ENCODE measurements at regions not wholly inside any gene's neighbourhood (a gene's known extent, or its start where the extent isn't known, plus 50 kb on each side); places are given as distances from the start of the nearest gene placed in this dataset.
"Not testable (repeated sequence)": the region's sequence is repeated elsewhere in the genome, so short reads cannot be mapped to it uniquely, and the experiment has no call there.

DNA sequence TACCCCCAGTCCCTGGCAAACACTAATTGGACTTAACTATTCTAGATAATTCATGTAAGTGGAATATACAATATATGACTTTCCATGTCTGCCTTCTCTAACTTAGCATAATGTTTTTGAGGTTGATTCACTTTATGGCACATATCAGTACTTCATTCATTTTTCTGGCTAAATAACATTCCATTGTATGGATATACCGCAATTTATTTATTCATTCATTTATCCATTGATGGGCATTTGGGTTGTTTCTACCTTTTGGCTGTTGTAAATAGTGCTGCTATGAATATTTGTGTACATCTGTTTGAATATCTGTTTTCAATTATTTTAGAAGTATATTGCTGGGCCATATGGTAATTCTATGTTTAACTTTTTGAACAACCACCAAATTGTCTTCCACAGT is 616.3 kb downstream of the UTRN start:
- no peak for DNase-seq

DNA sequence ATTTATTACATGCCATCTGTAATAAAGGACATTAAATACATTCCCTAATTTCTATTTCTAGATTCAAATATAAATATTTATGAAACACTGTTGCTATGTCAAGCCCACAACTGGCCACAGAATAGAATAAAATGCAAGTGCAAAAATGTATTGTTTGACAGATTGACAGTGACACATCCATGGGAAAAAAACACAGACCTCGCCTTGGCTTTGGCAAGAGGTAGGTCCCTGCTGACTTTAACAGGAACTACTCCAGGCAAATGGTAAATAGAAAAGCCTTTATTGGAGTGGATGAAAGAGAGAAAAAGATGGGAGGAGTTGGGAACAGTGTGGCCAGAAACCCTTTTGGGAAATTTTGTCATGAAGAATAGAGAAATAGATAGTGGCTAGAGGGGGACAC is 622.9 kb downstream of the UTRN start:
- no peak for DNase-seq

DNA sequence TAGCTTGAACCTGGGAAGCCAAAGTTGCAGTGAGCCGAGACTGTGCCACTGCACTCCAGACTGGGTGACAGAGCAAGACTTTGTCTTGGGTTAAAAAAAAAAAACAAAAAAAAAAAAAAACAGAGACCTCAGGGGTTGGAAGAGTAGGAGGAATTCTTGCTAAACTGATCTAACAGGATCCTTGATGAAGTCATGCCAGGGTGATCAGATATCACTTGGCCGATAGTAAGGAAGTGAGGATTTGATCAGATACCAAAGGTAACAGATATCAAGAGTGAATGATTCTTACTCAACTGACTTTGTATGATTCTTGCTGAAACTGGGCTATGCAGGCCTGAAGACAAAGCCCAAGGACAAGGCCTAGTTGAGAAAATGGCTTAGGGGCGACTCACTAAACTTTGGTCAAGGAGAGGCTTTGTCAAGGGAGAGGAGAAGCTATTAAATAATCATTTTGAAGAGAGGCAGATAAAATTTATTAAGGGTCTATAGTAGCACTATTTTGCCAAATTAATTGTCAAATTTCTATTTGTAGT is 624.7 kb downstream of the UTRN start:
- DNase-seq: no peak

GRCh38 chr6:144911322-144911721 is 626.2 kb downstream of the UTRN start:
- no peak for DNase-seq

GRCh38 chr6:144912474-144912873 is 627.3 kb downstream of the UTRN start:
- no peak for DNase-seq

DNA sequence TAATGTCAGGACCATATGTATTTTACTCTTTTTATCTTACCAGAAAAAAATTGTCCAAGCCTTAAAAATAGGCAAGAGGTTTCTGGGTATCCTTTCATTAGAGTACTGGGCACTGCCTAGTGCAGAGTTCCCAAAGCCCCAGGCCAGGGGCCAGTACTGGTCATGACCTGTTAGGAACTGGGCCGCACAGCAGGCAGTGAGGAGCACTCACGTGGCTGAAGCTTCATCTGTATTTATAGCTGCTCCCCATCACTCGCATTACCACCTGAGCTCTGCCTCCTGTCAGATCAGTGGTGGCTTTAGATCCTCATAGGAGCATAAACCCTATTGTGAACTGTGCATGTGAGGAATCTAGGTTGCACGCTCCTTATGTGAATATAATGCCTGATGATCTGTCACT is 632.9 kb downstream of the UTRN start:
- DNase-seq: no peak

DNA sequence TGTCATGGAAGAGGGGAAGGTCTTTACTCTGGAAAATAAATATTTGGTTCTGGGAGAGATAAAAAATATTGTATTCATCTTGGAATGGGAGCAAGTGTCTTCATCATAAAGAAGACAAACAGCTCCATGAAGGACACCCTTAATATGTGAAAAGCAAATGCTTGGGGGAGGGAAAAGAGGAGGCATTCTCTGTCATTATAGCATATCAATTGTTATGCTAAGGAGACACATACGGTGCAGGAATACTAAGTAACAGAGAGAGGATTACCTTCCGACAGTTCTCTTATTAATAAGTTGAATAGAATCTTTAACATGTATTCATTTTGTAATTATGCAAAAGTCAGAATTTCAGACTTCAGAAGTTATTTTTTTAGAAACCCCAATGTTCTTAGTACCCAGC is 634.4 kb downstream of the UTRN start:
- DNase-seq: no peak

DNA sequence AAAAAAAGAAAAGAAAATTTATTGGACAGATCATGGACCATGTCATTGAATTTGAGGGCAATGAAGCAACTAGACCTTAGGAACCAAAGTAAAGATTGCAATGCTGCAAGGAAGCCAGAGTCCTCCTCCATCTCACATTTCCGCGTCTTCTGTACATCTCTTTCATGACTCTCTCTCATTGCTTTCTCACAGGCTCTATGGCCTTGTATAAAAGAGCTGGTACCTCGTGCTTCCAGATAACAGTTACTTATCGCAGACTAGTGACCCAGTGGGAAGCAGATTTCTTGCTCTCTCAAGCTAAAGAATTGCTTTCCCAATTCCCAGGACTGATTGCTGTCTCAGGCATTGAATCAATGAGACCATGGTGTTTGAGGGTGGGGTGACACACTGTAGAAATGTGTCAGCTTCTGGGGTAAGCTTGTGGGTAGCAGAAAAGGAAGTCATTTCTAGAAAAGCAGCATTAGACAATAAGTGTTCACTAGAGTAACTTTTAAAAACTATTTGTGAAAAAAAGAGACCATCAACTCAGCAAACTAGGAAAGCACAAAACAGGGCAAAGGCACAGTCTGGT is 635.3 kb downstream of the UTRN start:
- DNase-seq: no peak

DNA sequence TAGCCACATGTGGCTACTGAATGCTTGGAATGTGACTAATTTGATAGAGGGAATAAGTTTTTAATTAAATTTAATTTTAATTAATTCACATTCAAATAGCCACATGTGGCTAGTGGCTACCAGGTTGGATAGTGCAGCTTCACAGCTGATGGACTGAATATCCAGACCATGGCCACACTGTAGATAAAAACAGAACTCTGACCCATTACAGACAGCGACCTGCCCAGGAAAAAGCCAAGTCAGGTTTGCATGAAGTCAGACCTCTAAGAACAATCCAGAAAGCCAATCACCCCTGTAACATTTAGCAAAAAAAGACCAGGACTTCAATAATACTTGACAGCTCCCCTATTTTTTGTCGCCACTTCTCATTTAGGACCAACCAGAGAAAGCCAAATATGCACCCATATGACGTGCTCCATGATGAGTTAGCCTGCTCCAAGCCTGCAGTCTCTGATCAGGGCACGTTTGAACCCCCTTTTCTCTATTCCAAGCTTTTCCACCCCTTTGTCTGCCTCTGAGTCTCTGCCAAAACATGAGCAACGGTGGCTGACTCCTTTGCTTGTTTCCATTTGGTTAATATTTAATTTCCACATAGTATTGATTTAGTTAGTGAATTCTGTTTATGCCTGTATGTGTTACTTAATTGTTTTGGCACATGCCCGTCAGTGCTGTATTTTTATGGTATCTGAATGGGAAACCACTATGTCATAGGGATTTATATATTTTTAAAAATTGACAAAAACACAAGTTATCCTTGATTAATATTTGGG is 636.3 kb downstream of the UTRN start:
- DNase-seq: no peak

GRCh38 chr6:144922120-144922722 is 637.1 kb downstream of the UTRN start:
- no peak for DNase-seq

GRCh38 chr6:144922771-144923490 is 637.8 kb downstream of the UTRN start:
- not testable (repeated sequence) for DNase-seq

- not testable (repeated sequence) for DNase-seq
These were observed 638.3 kb downstream of the UTRN start for GRCh38 chr6:144923491-144923787.

DNA sequence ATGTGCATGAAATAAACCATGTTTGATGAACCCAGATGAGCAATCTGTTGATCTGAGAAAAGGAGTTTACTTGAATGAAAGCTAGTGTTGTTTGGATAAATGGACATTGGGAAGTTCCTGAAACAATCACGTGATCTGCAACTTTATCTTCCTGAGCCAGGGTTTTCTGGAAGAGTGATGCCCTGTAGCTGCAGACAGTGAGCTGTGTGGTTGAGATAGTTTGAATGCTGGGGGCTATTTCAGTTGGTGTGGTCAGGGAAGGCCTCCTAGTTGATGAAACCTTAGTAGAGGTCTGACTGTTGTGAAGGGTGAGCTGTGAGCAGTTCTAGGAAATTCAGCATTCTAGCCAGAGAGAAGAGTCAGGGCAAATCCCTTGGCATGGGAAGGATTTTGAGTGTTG is 643.7 kb downstream of the UTRN start:
- DNase-seq: no peak

DNA sequence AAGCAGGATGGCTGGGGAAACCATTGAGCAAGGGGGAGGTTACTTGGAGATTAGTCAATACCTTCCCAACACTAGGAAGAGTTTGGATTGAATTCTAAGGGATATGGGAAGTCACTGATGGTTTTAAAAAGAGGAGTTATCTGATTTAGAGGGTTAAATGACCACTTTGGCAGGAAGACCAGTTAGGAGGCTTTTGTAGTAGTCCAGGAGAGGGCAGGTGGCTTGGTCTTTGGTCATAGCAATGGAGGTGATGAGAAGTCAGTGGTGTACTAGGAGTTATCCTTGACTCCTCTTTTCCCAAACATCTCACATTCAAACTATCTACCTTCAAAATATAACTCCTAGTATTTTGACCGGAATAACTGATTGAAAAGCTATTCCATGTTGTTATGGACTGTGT is 644.1 kb downstream of the UTRN start:
- DNase-seq: no peak

DNA sequence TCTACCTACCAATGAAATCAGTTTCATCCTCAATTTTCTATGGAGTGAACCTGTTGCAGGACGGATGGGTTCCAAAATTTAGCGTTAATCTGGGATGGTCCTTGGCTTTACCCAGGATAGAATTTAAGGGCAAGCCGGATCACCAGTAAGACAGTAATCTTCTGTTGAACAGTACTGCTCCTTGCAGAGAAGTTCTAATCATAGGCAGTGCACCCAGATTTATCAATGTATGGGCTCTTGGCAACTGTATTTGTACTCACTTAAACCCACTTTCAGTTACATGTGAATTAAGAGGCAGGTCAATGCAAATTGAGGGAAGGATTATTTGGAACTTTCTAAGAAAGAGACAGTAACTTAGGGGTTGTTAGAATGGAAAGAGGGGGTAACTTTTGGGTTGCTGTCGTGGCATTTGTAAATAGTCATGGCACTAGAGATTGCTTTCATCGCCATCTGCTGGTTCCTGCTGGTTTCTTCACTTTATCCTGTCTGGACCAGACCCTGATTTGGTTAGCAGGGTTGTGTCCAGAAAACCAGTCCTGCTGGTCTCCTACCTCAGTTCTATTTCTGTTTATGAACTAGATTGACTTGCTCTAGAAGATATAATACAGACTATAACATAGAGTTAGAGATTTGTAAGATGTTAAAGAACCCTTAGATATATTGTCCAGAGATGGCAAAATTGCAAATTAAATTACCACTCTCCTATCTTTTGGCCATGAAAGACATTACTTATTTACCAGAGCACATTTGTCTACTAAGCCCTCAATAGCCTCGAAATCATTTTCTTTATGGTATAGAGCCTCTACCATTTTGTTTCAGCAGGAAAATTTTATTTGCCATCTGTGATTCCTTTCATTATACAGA is 646.3 kb downstream of the UTRN start:
- peak; percentile 18 to 19 for DNase-seq

GRCh38 chr6:144932621-144933020 is 647.5 kb downstream of the UTRN start:
- no peak for DNase-seq

DNA sequence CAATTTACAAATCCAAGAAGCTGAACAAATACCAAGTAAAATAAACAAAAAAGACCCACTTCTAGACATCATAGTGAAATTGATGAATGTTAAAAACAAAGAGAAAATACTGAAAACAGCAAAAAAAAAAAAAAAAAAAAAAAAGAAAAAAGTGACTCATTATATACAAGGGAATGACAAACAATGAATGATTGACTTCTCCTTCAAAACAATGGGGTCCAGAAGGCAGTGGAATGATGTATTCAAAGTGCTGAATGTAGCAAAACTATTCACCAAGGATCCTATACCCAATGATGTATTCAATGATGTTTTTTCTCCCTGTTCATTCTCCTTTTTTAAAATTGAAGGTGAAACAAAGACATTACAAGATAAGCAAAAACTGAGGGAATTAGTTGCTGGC is 650.0 kb downstream of the UTRN start:
- DNase-seq: no peak

DNA sequence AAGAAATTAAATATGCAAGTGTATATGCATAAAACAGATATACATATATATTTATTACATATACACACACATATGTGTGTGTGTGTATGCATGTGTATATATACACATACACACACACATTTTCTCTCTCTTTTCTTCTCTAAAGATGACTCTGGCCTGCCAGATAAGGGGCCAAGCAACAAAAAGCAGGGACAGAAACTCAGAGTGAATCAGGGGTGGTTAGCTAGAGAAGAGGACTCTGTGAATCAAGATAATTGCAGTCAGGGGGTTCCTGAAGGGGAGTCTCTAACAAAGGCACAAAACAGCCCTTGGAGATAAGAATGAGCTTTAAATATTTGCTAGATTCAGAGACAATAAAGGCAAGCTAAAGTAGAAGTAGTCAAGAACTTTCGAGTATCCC is 650.5 kb downstream of the UTRN start:
- DNase-seq: no peak

- no peak for DNase-seq
These were observed 651.6 kb downstream of the UTRN start for GRCh38 chr6:144936764-144937163.

DNA sequence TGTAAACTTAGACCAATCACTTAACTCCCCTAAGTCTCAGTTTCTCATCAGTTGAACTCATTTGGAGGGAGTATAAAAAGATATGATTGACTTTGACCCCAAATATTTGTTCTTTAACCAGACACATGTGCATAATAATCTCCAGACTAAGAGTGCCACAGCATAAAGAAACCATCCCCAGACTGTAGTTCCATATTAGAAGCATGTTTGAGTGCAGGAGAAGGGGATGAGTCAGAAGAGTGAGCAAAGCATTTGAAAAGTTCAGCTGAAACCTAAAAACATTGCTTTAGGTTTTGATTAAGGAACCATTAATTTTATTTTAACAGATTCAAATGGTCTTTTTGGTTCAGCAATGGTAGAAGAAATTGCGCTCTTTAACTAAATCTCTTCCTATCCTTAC is 654.8 kb downstream of the UTRN start:
- DNase-seq: no peak

- no peak for DNase-seq
These were observed 659.0 kb downstream of the UTRN start for GRCh38 chr6:144944106-144944505.

- no peak for DNase-seq
These were observed 662.4 kb downstream of the UTRN start for GRCh38 chr6:144947398-144947976.
